ENCODE measurements at regions not wholly inside any gene's neighbourhood (a gene's known extent, or its start where the extent isn't known, plus 50 kb on each side); places are given as distances from the start of the nearest gene placed in this dataset.
"Not testable (repeated sequence)": the region's sequence is repeated elsewhere in the genome, so short reads cannot be mapped to it uniquely, and the experiment has no call there.

- no peak for DNase-seq
Measured at GRCh38 chrX:51151734-51152133, 180.9 kb upstream of the NUDT10 start.

GRCh38 chrX:51155157-51155556 lies 177.5 kb upstream of the NUDT10 start:
- DNase-seq, result no peak

GRCh38 chrX:51155566-51155965 lies 177.1 kb upstream of the NUDT10 start:
- no peak for DNase-seq

GRCh38 chrX:51158231-51158630 lies 174.4 kb upstream of the NUDT10 start:
- no peak for DNase-seq

- DNase-seq, result not testable (repeated sequence)
Measured at GRCh38 chrX:51159378-51159777, 173.2 kb upstream of the NUDT10 start.

GRCh38 chrX:51163730-51164129 lies 168.9 kb upstream of the NUDT10 start:
- DNase-seq, result no peak

- not testable (repeated sequence) for DNase-seq
Measured at GRCh38 chrX:51178356-51178900, 154.2 kb upstream of the NUDT10 start.

GRCh38 chrX:51179805-51180204 lies 152.8 kb upstream of the NUDT10 start:
- not testable (repeated sequence) for DNase-seq

- no peak for DNase-seq
Measured at GRCh38 chrX:51182545-51182944, 150.1 kb upstream of the NUDT10 start.

GRCh38 chrX:51192104-51192503 lies 140.5 kb upstream of the NUDT10 start:
- DNase-seq, result no peak

GRCh38 chrX:51215266-51215665 lies 117.4 kb upstream of the NUDT10 start:
- DNase-seq, result no peak

- DNase-seq, result no peak
Measured at GRCh38 chrX:51215856-51216255, 116.8 kb upstream of the NUDT10 start.

GRCh38 chrX:51242212-51242611 lies 90.4 kb upstream of the NUDT10 start:
- no peak for DNase-seq

GRCh38 chrX:51257490-51257889 lies 75.1 kb upstream of the NUDT10 start:
- DNase-seq, result no peak

GRCh38 chrX:51262271-51262670 lies 70.4 kb upstream of the NUDT10 start:
- not testable (repeated sequence) for DNase-seq

- DNase-seq, result no peak
Measured at GRCh38 chrX:51272638-51273037, 60.0 kb upstream of the NUDT10 start.

GRCh38 chrX:51281758-51282318 lies 50.8 kb upstream of the NUDT10 start:
- no peak for DNase-seq
